ENCODE measurements at regions not wholly inside any gene's neighbourhood (a gene's known extent, or its start where the extent isn't known, plus 50 kb on each side); places are given as distances from the start of the nearest gene placed in this dataset.

DNA sequence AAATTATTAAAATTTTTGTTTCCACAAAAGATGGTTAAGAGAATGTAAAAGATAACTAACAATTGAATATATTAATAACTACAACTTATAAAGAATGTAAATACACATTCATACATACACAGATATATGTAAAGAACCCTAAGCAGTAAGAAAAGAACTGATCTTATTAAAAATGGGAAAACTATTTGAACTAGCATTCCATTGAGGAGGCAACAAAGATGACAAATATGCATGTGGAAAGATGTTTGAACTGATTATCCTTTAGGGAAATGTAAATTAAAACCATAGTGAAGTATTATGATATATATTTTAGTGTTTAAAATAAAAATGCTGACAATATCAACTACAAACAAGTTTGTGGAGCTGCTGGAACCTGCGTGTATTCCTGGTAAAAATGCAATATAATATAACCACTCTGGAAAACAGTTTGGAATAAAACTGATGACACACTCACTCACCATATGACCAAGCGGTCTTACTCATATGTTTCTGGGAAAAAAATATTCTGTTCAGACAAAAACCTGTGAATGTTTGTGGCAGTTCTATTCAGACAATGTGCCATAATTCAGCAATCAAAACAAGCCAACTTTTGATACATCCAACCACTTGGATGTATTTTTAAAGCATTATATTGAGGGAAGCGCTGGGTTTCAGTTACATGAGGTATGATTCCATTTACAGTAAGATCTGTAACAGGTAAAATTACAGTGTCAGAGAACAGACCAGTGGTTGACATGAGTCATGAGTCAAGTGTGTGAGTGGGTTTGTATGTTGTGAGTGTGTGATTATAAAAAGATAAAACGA lies 694.4 kb upstream of the SLITRK5 start:
- TF ChIP-seq, protein P1, sequence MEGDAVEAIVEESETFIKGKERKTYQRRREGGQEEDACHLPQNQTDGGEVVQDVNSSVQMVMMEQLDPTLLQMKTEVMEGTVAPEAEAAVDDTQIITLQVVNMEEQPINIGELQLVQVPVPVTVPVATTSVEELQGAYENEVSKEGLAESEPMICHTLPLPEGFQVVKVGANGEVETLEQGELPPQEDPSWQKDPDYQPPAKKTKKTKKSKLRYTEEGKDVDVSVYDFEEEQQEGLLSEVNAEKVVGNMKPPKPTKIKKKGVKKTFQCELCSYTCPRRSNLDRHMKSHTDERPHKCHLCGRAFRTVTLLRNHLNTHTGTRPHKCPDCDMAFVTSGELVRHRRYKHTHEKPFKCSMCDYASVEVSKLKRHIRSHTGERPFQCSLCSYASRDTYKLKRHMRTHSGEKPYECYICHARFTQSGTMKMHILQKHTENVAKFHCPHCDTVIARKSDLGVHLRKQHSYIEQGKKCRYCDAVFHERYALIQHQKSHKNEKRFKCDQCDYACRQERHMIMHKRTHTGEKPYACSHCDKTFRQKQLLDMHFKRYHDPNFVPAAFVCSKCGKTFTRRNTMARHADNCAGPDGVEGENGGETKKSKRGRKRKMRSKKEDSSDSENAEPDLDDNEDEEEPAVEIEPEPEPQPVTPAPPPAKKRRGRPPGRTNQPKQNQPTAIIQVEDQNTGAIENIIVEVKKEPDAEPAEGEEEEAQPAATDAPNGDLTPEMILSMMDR (IDR thresholded peaks at IDR 0.05), result no peak
- no peak for TF ChIP-seq ZFX (IDR thresholded peaks at IDR 0.05; ENCODE audit: borderline replicate concordance)
- no peak overlapping the region for H3K27ac ChIP-seq

DNA sequence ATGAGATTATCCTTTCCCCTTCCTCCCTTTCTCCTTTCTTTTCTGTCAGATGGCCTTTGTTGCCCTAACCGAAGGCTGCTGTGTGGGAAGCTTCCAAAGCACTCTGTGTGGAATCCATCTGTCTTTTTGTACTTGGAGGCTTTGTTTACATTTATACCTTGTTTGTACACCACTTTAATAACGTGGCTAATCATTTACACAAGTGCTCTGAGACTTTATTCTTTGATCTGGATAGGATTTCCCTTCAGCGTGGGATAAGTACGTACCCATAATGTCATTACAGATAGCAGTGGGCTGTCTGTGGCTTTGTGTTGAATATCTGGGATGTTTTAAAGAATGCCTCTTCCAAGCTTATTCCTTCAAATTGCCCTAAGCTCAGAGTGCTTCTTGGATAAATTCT lies 684.7 kb upstream of the SLITRK5 start:
- TF ChIP-seq, protein P1 (IDR thresholded peaks at IDR 0.05), result no peak
- no peak for TF ChIP-seq ZFX (IDR thresholded peaks at IDR 0.05; ENCODE audit: borderline replicate concordance)
- H3K27ac ChIP-seq, result peak overlapping the region; percentile 62

DNA sequence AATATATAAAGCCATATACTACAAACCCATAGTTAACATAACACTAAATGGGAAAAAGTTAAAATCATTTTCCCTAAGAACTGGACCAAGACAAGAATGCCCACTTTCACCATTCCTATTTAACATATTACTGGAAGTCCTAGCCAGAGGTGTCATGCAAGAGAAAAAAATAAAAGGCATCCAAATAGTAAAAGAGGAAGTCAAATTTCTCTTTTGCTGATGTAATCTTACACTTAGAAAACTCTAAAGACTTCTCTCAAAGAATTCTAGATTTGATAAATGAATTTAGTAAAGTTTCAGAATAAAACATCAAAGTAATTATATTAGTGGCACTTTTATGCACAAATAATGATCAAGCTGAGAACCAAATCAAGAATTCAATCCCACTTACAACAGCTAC lies 678.9 kb upstream of the SLITRK5 start:
- no peak overlapping the region for H3K27ac ChIP-seq
- TF ChIP-seq, protein P1 (IDR thresholded peaks at IDR 0.05), result no peak
- TF ChIP-seq ZFX (IDR thresholded peaks at IDR 0.05; ENCODE audit: borderline replicate concordance), result no peak

DNA sequence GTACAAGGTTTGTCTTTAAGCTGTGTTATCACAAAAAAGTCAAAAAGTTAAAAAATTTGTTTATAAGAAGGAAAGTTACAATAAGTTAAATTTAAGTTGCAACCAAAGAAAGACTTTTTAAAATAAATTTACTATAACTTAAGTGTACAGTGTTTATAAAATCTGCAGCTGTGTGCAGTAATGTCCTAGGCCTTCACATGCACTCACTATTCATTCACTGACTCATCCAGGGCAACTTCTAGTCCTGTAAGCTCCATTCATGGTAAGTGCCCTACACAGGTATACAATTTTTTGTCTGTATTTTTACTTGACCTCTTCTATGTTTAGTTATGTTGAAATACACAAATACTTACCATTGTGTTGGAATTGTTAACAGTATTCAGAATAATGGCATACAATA lies 667.9 kb upstream of the SLITRK5 start:
- TF ChIP-seq, protein P1 (IDR thresholded peaks at IDR 0.05), result no peak
- TF ChIP-seq ZFX (IDR thresholded peaks at IDR 0.05; ENCODE audit: borderline replicate concordance), result no peak
- no peak overlapping the region for H3K27ac ChIP-seq

DNA sequence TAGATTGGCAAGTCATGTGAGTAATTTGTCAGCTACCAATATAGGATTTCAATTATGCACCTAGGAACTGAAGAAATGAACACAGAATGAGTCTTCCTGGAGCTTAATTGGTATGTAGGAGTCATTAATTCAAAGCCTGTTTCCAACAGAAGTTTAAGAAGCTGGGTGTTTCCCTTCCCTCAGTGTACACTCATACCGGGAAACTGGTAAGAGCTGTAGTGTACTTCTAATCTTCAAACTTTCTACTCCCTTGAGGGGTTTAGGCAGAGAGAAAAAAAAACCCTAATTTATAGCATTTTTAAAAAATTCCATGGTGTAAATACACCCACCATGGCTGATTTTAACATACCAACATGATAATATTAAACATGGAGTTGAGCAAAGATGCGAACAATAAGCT lies 665.7 kb upstream of the SLITRK5 start:
- no peak overlapping the region for H3K27ac ChIP-seq
- TF ChIP-seq, protein P1 (IDR thresholded peaks at IDR 0.05), result no peak
- no peak for TF ChIP-seq ZFX (IDR thresholded peaks at IDR 0.05; ENCODE audit: borderline replicate concordance)

DNA sequence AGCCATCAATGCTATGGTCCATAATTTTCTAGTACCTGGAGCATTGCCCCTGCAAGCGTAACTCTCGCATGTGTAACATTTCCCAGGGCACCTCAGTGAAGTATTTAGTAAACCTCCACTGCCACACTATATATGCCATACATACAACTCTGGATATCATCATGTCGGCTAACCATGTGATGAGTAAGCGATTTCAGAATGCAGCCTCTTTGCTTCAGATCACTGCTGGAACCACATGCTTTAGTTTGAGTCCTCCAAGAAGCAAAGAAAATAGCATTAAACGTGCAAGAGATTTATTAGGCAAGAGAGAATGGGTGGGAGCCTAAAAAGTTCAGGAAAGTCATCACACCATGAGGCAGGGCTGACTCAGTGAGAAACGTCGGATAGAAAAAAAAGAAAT lies 635.6 kb upstream of the SLITRK5 start:
- TF ChIP-seq, protein P1 (IDR thresholded peaks at IDR 0.05), result no peak
- no peak for TF ChIP-seq ZFX (IDR thresholded peaks at IDR 0.05; ENCODE audit: borderline replicate concordance)
- H3K27ac ChIP-seq, result no peak overlapping the region

DNA sequence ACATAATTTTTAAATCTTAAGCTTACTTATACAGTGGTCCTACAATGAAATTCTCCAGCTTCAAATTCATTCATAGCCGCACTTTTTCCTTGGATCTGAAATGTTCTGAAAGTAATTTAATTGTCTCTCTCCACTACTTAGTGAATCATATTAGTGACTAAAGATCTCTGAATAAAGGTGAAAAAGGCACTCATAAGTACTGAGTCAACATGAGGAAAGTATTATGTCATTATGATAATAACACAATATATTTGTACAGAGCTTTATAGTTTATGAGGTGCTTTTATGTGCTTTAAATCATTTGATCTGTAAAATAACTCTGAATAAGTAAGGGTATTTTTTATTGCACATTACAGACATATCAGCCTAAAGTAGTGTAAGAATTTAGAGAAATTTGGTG lies 628.2 kb upstream of the SLITRK5 start:
- TF ChIP-seq ZFX (IDR thresholded peaks at IDR 0.05; ENCODE audit: borderline replicate concordance), result no peak
- TF ChIP-seq, protein P1 (IDR thresholded peaks at IDR 0.05), result no peak
- no peak overlapping the region for H3K27ac ChIP-seq

All from 22Rv1 (cell line).